ENCODE measurements at regions not wholly inside any gene's neighbourhood (a gene's known extent, or its start where the extent isn't known, plus 50 kb on each side); places are given as distances from the start of the nearest gene placed in this dataset.

DNA sequence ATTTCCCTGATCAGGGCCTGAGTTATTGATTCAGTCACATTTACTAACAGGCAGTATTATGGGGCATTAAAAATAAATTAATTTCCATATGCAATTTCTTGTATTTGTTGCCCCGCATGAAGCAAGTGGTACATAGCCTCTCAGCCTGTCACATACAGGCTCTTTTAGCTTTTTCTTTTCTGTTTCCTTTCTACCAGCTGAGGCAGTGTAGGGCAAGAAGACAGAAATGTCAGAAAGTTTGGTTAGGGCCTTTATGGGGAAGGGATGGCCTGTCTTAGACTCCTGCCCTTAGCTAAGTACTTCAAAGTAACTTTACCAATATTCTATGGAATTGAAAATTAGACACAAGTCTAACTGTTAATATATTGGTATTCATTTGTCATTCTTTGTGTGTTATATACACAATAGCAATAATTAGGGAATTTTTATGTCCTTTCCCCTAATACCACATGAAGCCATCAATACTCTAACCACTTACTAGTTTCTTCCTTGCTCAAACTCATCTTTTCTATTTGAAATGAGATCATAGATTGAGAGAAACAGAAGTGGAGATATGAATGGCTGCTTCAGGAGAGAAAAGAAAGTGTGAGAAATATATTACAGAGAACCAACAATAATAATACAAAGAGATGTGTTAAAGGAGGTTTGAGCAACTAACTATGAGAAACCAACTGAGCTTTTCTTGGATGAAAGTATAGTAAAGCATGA, 669.6 kb downstream of the PCDH17 start:
- ATAC-seq (ENCODE audit: low FRiP score in 2 of 2): no peak
- no peaks in the 10 kb centered on the region for H3K4me1 ChIP-seq
- WGBS, 2 donors: 100% methylated on average over 1 of the region's 1 CpG
- no peaks in the 10 kb centered on the region for H3K27me3 ChIP-seq
- H3K36me3 ChIP-seq: no peaks in the 10 kb centered on the region
- H3K9me3 ChIP-seq: no peaks in the 10 kb centered on the region
- H3K4me3 ChIP-seq: no peak overlapping the region
- no peak overlapping the region for H3K27ac ChIP-seq
- DNase-seq: no peak
- TF ChIP-seq POLR2A (IDR thresholded peaks at IDR 0.05) (no peak), EP300 (IDR thresholded peaks at IDR 0.05) (no peak), POLR2AphosphoS5 (IDR thresholded peaks at IDR 0.05) (no peak)
- TF ChIP-seq, protein P1, sequence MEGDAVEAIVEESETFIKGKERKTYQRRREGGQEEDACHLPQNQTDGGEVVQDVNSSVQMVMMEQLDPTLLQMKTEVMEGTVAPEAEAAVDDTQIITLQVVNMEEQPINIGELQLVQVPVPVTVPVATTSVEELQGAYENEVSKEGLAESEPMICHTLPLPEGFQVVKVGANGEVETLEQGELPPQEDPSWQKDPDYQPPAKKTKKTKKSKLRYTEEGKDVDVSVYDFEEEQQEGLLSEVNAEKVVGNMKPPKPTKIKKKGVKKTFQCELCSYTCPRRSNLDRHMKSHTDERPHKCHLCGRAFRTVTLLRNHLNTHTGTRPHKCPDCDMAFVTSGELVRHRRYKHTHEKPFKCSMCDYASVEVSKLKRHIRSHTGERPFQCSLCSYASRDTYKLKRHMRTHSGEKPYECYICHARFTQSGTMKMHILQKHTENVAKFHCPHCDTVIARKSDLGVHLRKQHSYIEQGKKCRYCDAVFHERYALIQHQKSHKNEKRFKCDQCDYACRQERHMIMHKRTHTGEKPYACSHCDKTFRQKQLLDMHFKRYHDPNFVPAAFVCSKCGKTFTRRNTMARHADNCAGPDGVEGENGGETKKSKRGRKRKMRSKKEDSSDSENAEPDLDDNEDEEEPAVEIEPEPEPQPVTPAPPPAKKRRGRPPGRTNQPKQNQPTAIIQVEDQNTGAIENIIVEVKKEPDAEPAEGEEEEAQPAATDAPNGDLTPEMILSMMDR (IDR thresholded peaks at IDR 0.05): no peak

- no peak for ATAC-seq (ENCODE audit: low FRiP score in 2 of 2)
- no peak for DNase-seq
- H3K4me1 ChIP-seq: no peaks in the 10 kb centered on the region
- H3K4me3 ChIP-seq: no peak overlapping the region
- TF ChIP-seq EP300 (IDR thresholded peaks at IDR 0.05): no peak
- TF ChIP-seq POLR2A (IDR thresholded peaks at IDR 0.05): no peak
- TF ChIP-seq, protein P1 (IDR thresholded peaks at IDR 0.05): no peak
- no peak for TF ChIP-seq POLR2AphosphoS5 (IDR thresholded peaks at IDR 0.05)
- H3K27ac ChIP-seq: no peak overlapping the region
- H3K36me3 ChIP-seq: no peaks in the 10 kb centered on the region
- H3K27me3 ChIP-seq: no peaks in the 10 kb centered on the region
- H3K9me3 ChIP-seq: no peaks in the 10 kb centered on the region
- WGBS, 2 donors: 61 to 64% methylated on average over 2 of the region's 2 CpGs
These were observed 670.8 kb downstream of the PCDH17 start for GRCh38 chr13:58302349-58302748.

GRCh38 chr13:58306062-58306461, 674.5 kb downstream of the PCDH17 start:
- Histone ChIP-seq H3K27me3 (no peaks in the 10 kb centered on the region), H3K27ac (no peak overlapping the region), H3K9me3 (no peaks in the 10 kb centered on the region), H3K4me1 (no peaks in the 10 kb centered on the region), H3K4me3 (no peak overlapping the region), H3K36me3 (no peaks in the 10 kb centered on the region)
- 95 to 97% methylated on average over 1 of the region's 1 CpG for WGBS, 2 donors
- ATAC-seq (ENCODE audit: low FRiP score in 2 of 2): no peak
- no peak for DNase-seq
- TF ChIP-seq POLR2AphosphoS5 (IDR thresholded peaks at IDR 0.05) (no peak), POLR2A (IDR thresholded peaks at IDR 0.05) (no peak), EP300 (IDR thresholded peaks at IDR 0.05) (no peak)
- TF ChIP-seq, protein P1 (IDR thresholded peaks at IDR 0.05): no peak

GRCh38 chr13:58313219-58313618, 681.7 kb downstream of the PCDH17 start:
- H3K36me3 ChIP-seq: no peaks in the 10 kb centered on the region
- TF ChIP-seq POLR2AphosphoS5 (IDR thresholded peaks at IDR 0.05) (no peak), EP300 (IDR thresholded peaks at IDR 0.05) (no peak), POLR2A (IDR thresholded peaks at IDR 0.05) (no peak)
- TF ChIP-seq, protein P1 (IDR thresholded peaks at IDR 0.05): no peak
- H3K27ac ChIP-seq: no peak overlapping the region
- H3K27me3 ChIP-seq: no peaks in the 10 kb centered on the region
- no peaks in the 10 kb centered on the region for H3K9me3 ChIP-seq
- H3K4me1 ChIP-seq: no peaks in the 10 kb centered on the region
- ATAC-seq (ENCODE audit: low FRiP score in 2 of 2) (no peak), DNase-seq (no peak)
- no peak overlapping the region for H3K4me3 ChIP-seq
- 73 to 74% methylated on average over 2 of the region's 2 CpGs for WGBS, 2 donors

All from upper lobe of left lung (tissue), 6 donors.